Sigmoid colon (tissue), 6 donors: ENCODE measurements at regions not wholly inside any gene's neighbourhood (a gene's known extent, or its start where the extent isn't known, plus 50 kb on each side); places are given as distances from the start of the nearest gene placed in this dataset.

ENCODE experiments used
- DNase-seq: peaks from one replicate; pipeline ENCODE4 v3.0.0-alpha.2; 2019
- H3K27ac ChIP-seq, 4 donors: fragments of 200-600 bp; sonication (generic); one replicate each; pipeline ENCODE4 v1.5.1; 2016 to 2019; ENCODE audit warnings: mild to moderate bottlenecking in 1 of 4
- H3K27me3 ChIP-seq, 3 donors: fragments of 200-600 bp; sonication (generic); one replicate each; pipeline ENCODE4 v1.5.1; 2019; ENCODE audit warnings: mild to moderate bottlenecking in 1 of 3
- H3K36me3 ChIP-seq, 4 donors: fragments of 200-600 bp; sonication (generic); one replicate each; pipeline ENCODE4 v1.5.1; 2016 to 2019
- H3K4me1 ChIP-seq, 4 donors: fragments of 200-600 bp; sonication (generic); one replicate each; pipeline ENCODE4 v1.5.1; 2017 to 2019
- H3K4me3 ChIP-seq, 4 donors: fragments of 200-600 bp; sonication (generic); one replicate each; pipeline ENCODE4 v1.5.1; 2017 to 2019; ENCODE audit warnings: mild to moderate bottlenecking in 2 of 4, moderate library complexity in 1 of 4
- H3K9me3 ChIP-seq, 4 donors: fragments of 200-600 bp in 3 of 4; sonication (generic) in 3 of 4; one replicate each; pipeline versions ENCODE4 v1.5.1 to v1.6.1; 2013 to 2019
- CTCF ChIP-seq, 4 experiments: fragments of 450-650 bp in 3 of 4; fragments of 200-600 bp in 1 of 4; IDR thresholded peaks; one replicate each; pipeline ENCODE4 v1.5.1; 2016 to 2019; ENCODE audit warnings: antibody characterized with exemption in 4 of 4, mild to moderate bottlenecking in 3 of 4, moderate library complexity in 2 of 4
- EP300 ChIP-seq, 4 donors: sonication (generic); formaldehyde crosslinking; IDR thresholded peaks; one replicate each; pipeline ENCODE4 v1.6.1; 2017; ENCODE audit warnings: antibody characterized with exemption in 4 of 4
- POLR2A ChIP-seq, 2 donors: fragments of 450-650 bp; IDR thresholded peaks; one replicate each; pipeline ENCODE4 v1.6.1; 2016; ENCODE audit warnings: antibody characterized with exemption in 2 of 2, mild to moderate bottlenecking in 2 of 2, moderate library complexity in 2 of 2
- POLR2AphosphoS5 ChIP-seq, 4 donors: sonication (generic); formaldehyde crosslinking; IDR thresholded peaks; one replicate each; pipeline ENCODE4 v1.6.1; 2017; ENCODE audit warnings: antibody characterized with exemption in 4 of 4
- WGBS, 2 donors: extraction: QIAGEN DNeasy Blood & Tissue Kit; methylation state at CpG; one replicate each; pipeline ENCODE4 v1.1.7; 2013; 5-methylcytosine and 5-hydroxymethylcytosine counted together
- intact Hi-C: fragments of 100-400 bp; cut with DNase I; formaldehyde crosslinking; loops from one replicate; pipeline ENCODE4 v1.15.1; 2023
- donor health status: healthy with polysubstance abuse.
- donor health status: healthy.

GRCh38 chr5:145360936-145361335 lies 474.2 kb downstream of the PRELID2 start:
- H3K27ac ChIP-seq: no peak overlapping the region
- peaks cover 0 to 8% (median 0%) of the 10 kb centered on the region in 4 donors for H3K9me3 ChIP-seq
- no peaks in the 10 kb centered on the region for H3K36me3 ChIP-seq
- intact Hi-C loops: no loop called here
- H3K4me3 ChIP-seq: no peak overlapping the region
- no peak for DNase-seq
- no peaks in the 10 kb centered on the region for H3K27me3 ChIP-seq
- no peaks in the 10 kb centered on the region for H3K4me1 ChIP-seq
- no peak for TF ChIP-seq CTCF (IDR thresholded peaks at IDR 0.05)
- no peak for TF ChIP-seq POLR2A (IDR thresholded peaks at IDR 0.05)
- TF ChIP-seq POLR2AphosphoS5 (IDR thresholded peaks at IDR 0.05): no peak
- TF ChIP-seq EP300 (IDR thresholded peaks at IDR 0.05): no peak

- H3K27ac ChIP-seq: no peak overlapping the region
- H3K9me3 ChIP-seq: no peaks in the 10 kb centered on the region
- intact Hi-C loops: no loop called here
- no peaks in the 10 kb centered on the region for H3K27me3 ChIP-seq
- 89 to 96% methylated on average over 1 of the region's 1 CpG for WGBS, 2 donors
- no peak for TF ChIP-seq CTCF (IDR thresholded peaks at IDR 0.05)
- TF ChIP-seq POLR2AphosphoS5 (IDR thresholded peaks at IDR 0.05): no peak
- TF ChIP-seq EP300 (IDR thresholded peaks at IDR 0.05): no peak
- TF ChIP-seq POLR2A (IDR thresholded peaks at IDR 0.05): no peak
- peaks cover 0 to 13% (median 3%) of the 10 kb centered on the region in 4 donors for H3K4me1 ChIP-seq
- no peak overlapping the region for H3K4me3 ChIP-seq
- DNase-seq: no peak
- no peaks in the 10 kb centered on the region for H3K36me3 ChIP-seq
Measured at GRCh38 chr5:145350513-145350912, 484.6 kb downstream of the PRELID2 start.

- WGBS, 2 donors: 51 to 71% methylated on average over 4 of the region's 4 CpGs
- no peak for DNase-seq
Measured at GRCh38 chr5:145347026-145347616, 488.0 kb downstream of the PRELID2 start.

GRCh38 chr5:145345511-145346287 lies 489.4 kb downstream of the PRELID2 start:
- Histone ChIP-seq H3K27ac (no peak overlapping the region), H3K27me3 (no peaks in the 10 kb centered on the region), H3K36me3 (no peaks in the 10 kb centered on the region), H3K4me1 (peaks cover 0 to 17% (median 3%) of the 10 kb centered on the region in 4 donors), H3K9me3 (no peaks in the 10 kb centered on the region), H3K4me3 (no peak overlapping the region)
- no peak for DNase-seq
- intact Hi-C loops: no loop called here
- TF ChIP-seq POLR2AphosphoS5 (IDR thresholded peaks at IDR 0.05) (no peak), POLR2A (IDR thresholded peaks at IDR 0.05) (no peak), CTCF (IDR thresholded peaks at IDR 0.05) (no peak), EP300 (IDR thresholded peaks at IDR 0.05) (no peak)
- WGBS, 2 donors: 86 to 90% methylated on average over 3 of the region's 3 CpGs

More at GRCh38 chr5:145347026-145347616, 488.0 kb downstream of the PRELID2 start:
- no peak overlapping the region for H3K27ac ChIP-seq
- intact Hi-C loops: no loop called here
- no peak overlapping the region for H3K4me3 ChIP-seq
- H3K9me3 ChIP-seq: no peaks in the 10 kb centered on the region
- H3K36me3 ChIP-seq: no peaks in the 10 kb centered on the region
- no peaks in the 10 kb centered on the region for H3K27me3 ChIP-seq
- no peak for TF ChIP-seq CTCF (IDR thresholded peaks at IDR 0.05)
- no peak for TF ChIP-seq EP300 (IDR thresholded peaks at IDR 0.05)
- TF ChIP-seq POLR2AphosphoS5 (IDR thresholded peaks at IDR 0.05): no peak
- peaks cover 0 to 17% (median 3%) of the 10 kb centered on the region in 4 donors for H3K4me1 ChIP-seq
